ENCODE measurements at regions not wholly inside any gene's neighbourhood (a gene's known extent, or its start where the extent isn't known, plus 50 kb on each side); places are given as distances from the start of the nearest gene placed in this dataset.

- no peak for TF ChIP-seq GLIS3 (CRISPR knock-in tag; IDR thresholded peaks at IDR 0.05)
- no peak for TF ChIP-seq RARB (CRISPR knock-in tag; IDR thresholded peaks at IDR 0.05)
- TF ChIP-seq ESRRG (CRISPR knock-in tag; IDR thresholded peaks at IDR 0.05): no peak
- no peak for TF ChIP-seq ZFP3 (CRISPR knock-in tag; IDR thresholded peaks at IDR 0.05)
- no peak for TF ChIP-seq PATZ1 (CRISPR knock-in tag; IDR thresholded peaks at IDR 0.05; ENCODE audit: borderline replicate concordance)
- no peak for TF ChIP-seq TCF4 (CRISPR knock-in tag; IDR thresholded peaks at IDR 0.05; ENCODE audit: borderline replicate concordance)
- TF ChIP-seq ZNF8 (CRISPR knock-in tag; IDR thresholded peaks at IDR 0.05): no peak
- no peak for TF ChIP-seq CSRNP3 (CRISPR knock-in tag; IDR thresholded peaks at IDR 0.05)
- TF ChIP-seq ARNTL (CRISPR knock-in tag; IDR thresholded peaks at IDR 0.05; ENCODE audit: borderline replicate concordance, low read depth): no peak
- TF ChIP-seq POU6F1 (CRISPR knock-in tag; IDR thresholded peaks at IDR 0.05; ENCODE audit: borderline replicate concordance, low read depth): no peak
Observed at GRCh38 chr20:11852189-11852588, 65.5 kb upstream of the BTBD3 start.
